C4-2B (cell line): ENCODE measurements at regions not wholly inside any gene's neighbourhood (a gene's known extent, or its start where the extent isn't known, plus 50 kb on each side); places are given as distances from the start of the nearest gene placed in this dataset.
A peak's percentile ranks its signal among the peaks of the same experiment; 100 is the strongest.

ENCODE experiments used
- H3K27ac ChIP-seq: fragments of 450-650 bp; 2 replicates; pipeline ENCODE4 v1.5.1; 2017
- ZFX ChIP-seq: fragments of 450-650 bp; IDR thresholded peaks from 2 replicates; pipeline ENCODE4 v1.6.1; 2017
- TF ChIP-seq, protein P1 (sequence below): fragments of 450-650 bp; conservative IDR thresholded peaks from 2 replicates; pipeline ENCODE4 v1.5.1; 2017; ENCODE audit warnings: mild to moderate bottlenecking

DNA sequence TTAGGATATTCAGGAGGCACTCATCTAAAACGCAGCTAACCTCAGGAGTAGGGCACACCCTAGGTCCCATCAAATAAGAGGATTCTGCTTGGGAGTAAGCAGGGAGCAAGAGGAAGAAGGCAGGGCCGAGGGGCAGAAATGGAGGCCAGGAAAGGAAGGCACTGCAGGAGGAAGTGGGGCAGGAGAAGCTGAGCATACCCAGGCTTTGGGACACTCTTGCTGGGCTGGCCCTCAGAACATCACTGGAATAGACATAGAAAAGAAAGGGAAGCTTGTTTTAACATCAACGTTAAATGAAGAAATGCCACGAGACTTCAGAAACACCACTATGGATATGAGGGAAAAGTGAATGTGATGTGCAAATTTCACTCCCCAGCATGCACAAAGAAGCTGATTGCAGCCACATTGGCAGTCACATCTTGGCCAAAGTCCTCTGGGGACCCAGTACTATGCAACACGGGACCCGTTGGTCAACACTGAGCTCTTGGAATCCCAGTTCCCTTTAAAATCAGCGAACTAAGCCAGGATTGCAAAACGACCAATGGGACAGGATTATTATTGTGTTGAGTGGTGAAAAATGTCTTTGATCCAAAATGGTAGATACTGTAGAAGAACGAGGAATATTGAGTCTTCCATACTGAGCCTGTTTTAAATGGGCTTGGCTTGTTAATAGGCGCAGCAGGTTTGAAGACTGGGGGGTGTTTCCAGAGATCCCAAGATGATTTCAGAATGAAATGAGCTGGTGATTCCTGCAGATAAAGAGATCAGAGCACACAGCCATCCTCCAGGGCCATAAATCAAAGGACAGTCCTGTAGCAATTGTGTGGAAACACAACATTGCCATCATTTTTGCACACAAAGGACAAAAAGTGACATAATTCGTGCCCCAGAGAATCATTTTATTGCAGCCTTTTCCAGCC is 152.4 kb downstream of the TOMM20 start:
- peak overlapping the region; percentile 61 for H3K27ac ChIP-seq

GRCh38 chr1:234975122-234975940 is 153.3 kb downstream of the TOMM20 start:
- TF ChIP-seq ZFX: no peak
- TF ChIP-seq, protein P1, sequence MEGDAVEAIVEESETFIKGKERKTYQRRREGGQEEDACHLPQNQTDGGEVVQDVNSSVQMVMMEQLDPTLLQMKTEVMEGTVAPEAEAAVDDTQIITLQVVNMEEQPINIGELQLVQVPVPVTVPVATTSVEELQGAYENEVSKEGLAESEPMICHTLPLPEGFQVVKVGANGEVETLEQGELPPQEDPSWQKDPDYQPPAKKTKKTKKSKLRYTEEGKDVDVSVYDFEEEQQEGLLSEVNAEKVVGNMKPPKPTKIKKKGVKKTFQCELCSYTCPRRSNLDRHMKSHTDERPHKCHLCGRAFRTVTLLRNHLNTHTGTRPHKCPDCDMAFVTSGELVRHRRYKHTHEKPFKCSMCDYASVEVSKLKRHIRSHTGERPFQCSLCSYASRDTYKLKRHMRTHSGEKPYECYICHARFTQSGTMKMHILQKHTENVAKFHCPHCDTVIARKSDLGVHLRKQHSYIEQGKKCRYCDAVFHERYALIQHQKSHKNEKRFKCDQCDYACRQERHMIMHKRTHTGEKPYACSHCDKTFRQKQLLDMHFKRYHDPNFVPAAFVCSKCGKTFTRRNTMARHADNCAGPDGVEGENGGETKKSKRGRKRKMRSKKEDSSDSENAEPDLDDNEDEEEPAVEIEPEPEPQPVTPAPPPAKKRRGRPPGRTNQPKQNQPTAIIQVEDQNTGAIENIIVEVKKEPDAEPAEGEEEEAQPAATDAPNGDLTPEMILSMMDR: no peak
- peak overlapping the region; percentile 61 for H3K27ac ChIP-seq

More for the DNA sequence above, 152.4 kb downstream of the TOMM20 start:
- TF ChIP-seq, protein P1: no peak
- TF ChIP-seq ZFX: no peak

DNA sequence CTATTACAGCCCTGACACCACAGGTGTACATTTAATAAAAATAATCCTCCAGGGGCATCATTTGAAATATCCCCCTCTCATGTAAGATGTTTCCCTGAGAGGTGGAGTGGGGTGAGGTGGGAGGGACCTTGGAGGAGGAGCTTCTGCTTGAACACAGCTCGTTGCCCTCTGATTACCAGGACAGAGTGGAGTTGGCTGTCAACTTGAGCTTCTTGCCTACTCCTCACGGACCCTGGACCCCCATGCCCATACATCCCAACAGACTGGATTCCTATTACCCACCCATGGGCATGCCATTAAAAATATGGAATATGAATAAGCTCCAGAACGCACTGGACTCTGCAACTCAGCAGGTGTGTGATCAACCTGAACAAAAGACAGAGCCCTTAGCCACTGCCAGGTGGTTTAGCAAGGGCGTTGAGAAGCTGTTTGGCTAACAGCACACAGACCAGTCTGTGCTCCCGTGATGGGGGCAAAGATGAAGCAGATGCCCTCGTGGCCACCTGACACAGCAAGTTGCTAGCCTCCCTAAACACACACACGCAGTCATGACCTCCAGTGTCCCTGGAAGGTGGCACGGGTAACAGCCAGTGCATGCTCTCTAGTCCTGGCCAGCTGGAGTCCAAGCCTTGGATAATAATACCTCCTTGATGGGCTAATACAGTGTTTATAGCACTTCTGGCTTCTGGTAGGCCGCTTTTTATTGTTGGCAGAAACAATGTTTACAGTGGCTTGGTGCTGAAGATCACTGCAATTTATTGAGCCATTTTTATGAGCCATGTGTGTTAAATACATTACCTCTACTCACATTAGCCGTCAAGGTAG is 155.0 kb downstream of the TOMM20 start:
- H3K27ac ChIP-seq: peak overlapping the region; percentile 61
- TF ChIP-seq ZFX: no peak
- TF ChIP-seq, protein P1: no peak

DNA sequence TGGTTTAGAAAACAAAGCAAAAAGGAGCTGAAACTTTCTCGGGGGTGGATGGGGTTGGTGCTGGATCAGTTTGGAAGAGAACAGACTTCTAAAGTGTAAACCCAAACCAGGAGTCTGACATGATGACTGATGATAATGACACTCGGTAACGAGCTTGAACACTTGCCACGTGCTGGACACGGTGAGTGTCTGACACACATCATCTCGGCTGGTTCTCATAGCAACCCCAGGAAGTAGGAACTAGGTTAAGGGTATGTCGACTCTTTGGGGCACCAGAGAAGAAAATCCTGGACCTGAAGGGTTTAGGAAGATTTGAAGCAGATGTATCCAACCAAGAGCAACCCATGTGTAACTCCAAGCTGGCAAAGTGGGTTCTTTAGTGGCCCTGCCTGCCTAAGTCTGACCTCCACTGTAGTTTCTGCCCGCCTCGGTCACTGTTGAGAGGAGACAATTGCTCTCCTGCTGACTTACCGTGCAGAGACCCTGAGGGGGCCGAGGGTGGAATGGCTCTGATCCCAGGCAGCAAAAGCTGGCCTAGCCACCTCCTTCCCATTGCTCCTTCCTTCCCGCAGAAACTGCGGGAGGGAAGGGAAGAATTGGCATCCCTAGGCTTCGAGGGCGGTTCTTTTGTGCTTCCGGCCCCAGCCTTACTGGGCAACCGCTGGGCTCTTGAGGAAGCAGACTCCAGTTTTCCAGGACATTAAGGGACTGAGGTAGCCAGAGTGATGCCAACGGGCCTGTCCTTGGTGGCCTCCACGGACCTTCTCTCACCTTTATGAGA is 156.0 kb downstream of the TOMM20 start:
- TF ChIP-seq, protein P1: no peak
- no peak for TF ChIP-seq ZFX
- peak overlapping the region; percentile 61 for H3K27ac ChIP-seq

GRCh38 chr1:234971586-234972297 is 156.9 kb downstream of the TOMM20 start:
- H3K27ac ChIP-seq: peak overlapping the region; percentile 37

More at GRCh38 chr1:234971586-234972297, 156.9 kb downstream of the TOMM20 start:
- TF ChIP-seq, protein P1: no peak
- TF ChIP-seq ZFX: no peak
